ENCODE measurements at regions not wholly inside any gene's neighbourhood (a gene's known extent, or its start where the extent isn't known, plus 50 kb on each side); places are given as distances from the start of the nearest gene placed in this dataset.

DNA sequence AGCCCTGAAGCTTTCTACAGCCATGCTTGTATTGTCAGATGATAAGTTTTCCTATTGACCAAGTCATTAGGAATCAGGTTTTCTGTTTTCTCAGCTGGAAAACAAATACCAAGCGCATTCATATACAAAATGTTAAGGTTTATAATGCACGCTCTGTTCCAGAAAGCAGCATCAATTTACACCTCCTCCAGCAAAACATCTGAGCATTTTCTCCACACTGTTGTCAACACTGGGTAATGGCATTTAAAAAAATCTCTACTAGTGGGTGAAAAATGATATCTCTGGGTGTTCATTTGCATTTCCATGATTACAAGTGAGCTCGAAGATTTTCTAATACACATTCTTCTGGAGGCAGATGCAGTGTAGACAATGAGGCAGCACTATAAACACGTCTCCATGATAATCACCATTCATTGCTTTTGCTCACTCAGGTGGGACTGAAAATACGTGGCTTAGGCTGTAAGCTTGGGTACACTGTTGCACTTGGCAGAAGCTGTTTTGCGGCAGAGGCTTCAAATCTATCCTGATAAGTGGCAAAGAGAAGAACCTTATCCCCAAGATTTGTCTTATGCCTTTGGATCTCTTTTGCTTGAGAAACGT lies 114.8 kb upstream of the PLPP4 start:
- no CpG with 5 or more reads among the region's 7 CpGs for WGBS, 2 donors (ENCODE audit: extremely low coverage in 2 of 2, insufficient read length in 2 of 2, insufficient replicate concordance in 1 of 2)
- Histone ChIP-seq H3K79me1 (ENCODE audit: low read depth, low read length) (no peaks in the 10 kb centered on the region), H3K4me1 (ENCODE audit: control insufficient read depth in 2 of 2, insufficient read depth in 1 of 2, low read depth in 1 of 2, low read length in 2 of 2) (no peaks in the 10 kb centered on the region), H3K9ac (ENCODE audit: low read depth, low read length, poor library complexity) (no peak overlapping the region), H3K4me2 (ENCODE audit: insufficient read depth, low read length, poor library complexity, severe bottlenecking) (no peak overlapping the region), H4K8ac (ENCODE audit: low read depth, low read length) (no peak overlapping the region), H3K9me3 (replicated peaks in 1 of 2; ENCODE audit: control insufficient read depth in 2 of 2, insufficient read depth in 1 of 2, low read depth in 1 of 2, low read length in 2 of 2) (no peaks in the 10 kb centered on the region), H3K14ac (ENCODE audit: low read length) (no peak overlapping the region), H2BK12ac (ENCODE audit: low read length) (no peak overlapping the region), H3K18ac (ENCODE audit: low read length) (no peak overlapping the region), H3K27ac (replicated peaks; ENCODE audit: low read length) (no peak overlapping the region), H3K4me3 (ENCODE audit: low read length in 2 of 2) (no peak overlapping the region), H2AK5ac (ENCODE audit: low read depth, low read length) (no peak overlapping the region), H4K91ac (ENCODE audit: low read depth, low read length, poor library complexity) (no peak overlapping the region), H2BK15ac (ENCODE audit: low read length) (no peak overlapping the region), H3K27me3 (ENCODE audit: control insufficient read depth in 3 of 3, insufficient read depth in 3 of 3, low read depth in 1 of 3, low read length in 3 of 3) (no peaks in the 10 kb centered on the region), H3K23ac (ENCODE audit: low read depth, low read length, poor library complexity) (no peak overlapping the region), H2BK120ac (ENCODE audit: low read depth, low read length) (no peak overlapping the region), H3K4ac (ENCODE audit: low read length) (no peak overlapping the region), H2AFZ (ENCODE audit: low read length) (no peak overlapping the region), H3K36me3 (replicated peaks in 1 of 2; ENCODE audit: control insufficient read depth in 2 of 2, insufficient read depth in 2 of 2, low read length in 2 of 2) (no peaks in the 10 kb centered on the region), H2BK5ac (ENCODE audit: low read length) (no peak overlapping the region)
- DNase-seq (ENCODE audit: low spot score): no peak

DNA sequence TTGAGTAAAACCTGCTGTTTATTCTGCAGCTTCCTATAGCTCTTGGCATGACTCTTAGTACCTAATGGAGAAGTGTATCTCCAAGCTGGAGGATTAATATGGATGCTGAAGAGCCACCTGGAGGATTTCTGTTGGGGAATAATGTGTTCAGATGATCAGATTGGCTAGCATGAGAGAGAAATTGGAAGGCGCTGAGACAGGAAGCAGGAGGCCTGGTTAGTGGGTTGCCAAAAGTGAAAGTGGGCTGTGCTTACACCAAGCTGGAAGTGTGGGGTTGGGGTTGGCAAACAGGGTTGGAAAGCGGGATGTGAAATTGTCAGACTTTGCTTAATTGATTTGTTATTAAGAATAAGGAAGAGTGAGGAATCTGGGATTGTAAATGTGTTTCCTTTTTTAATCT lies 111.8 kb upstream of the PLPP4 start:
- H3K79me1 ChIP-seq (ENCODE audit: low read depth, low read length): no peaks in the 10 kb centered on the region
- no peak overlapping the region for H3K4me3 ChIP-seq (ENCODE audit: low read length in 2 of 2)
- DNase-seq (ENCODE audit: low spot score): no peak
- H3K18ac ChIP-seq (ENCODE audit: low read length): no peak overlapping the region
- no peak overlapping the region for H2BK5ac ChIP-seq (ENCODE audit: low read length)
- no peak overlapping the region for H3K23ac ChIP-seq (ENCODE audit: low read depth, low read length, poor library complexity)
- no peak overlapping the region for H2AFZ ChIP-seq (ENCODE audit: low read length)
- H4K8ac ChIP-seq (ENCODE audit: low read depth, low read length): no peak overlapping the region
- H2BK15ac ChIP-seq (ENCODE audit: low read length): no peak overlapping the region
- no peak overlapping the region for H2BK12ac ChIP-seq (ENCODE audit: low read length)
- H3K9me3 ChIP-seq (replicated peaks in 1 of 2; ENCODE audit: control insufficient read depth in 2 of 2, insufficient read depth in 1 of 2, low read depth in 1 of 2, low read length in 2 of 2): peaks cover 0 to 2% of the 10 kb centered on the region in 2 donors
- no peak overlapping the region for H3K14ac ChIP-seq (ENCODE audit: low read length)
- WGBS, 2 donors (ENCODE audit: extremely low coverage in 2 of 2, insufficient read length in 2 of 2, insufficient replicate concordance in 1 of 2): no CpG with 5 or more reads among the region's 2 CpGs
- H3K36me3 ChIP-seq (replicated peaks in 1 of 2; ENCODE audit: control insufficient read depth in 2 of 2, insufficient read depth in 2 of 2, low read length in 2 of 2): no peaks in the 10 kb centered on the region
- no peak overlapping the region for H3K4ac ChIP-seq (ENCODE audit: low read length)
- no peak overlapping the region for H4K91ac ChIP-seq (ENCODE audit: low read depth, low read length, poor library complexity)
- no peak overlapping the region for H3K9ac ChIP-seq (ENCODE audit: low read depth, low read length, poor library complexity)
- no peak overlapping the region for H2BK120ac ChIP-seq (ENCODE audit: low read depth, low read length)
- no peaks in the 10 kb centered on the region for H3K27me3 ChIP-seq (ENCODE audit: control insufficient read depth in 3 of 3, insufficient read depth in 3 of 3, low read depth in 1 of 3, low read length in 3 of 3)
- H3K4me2 ChIP-seq (ENCODE audit: insufficient read depth, low read length, poor library complexity, severe bottlenecking): no peak overlapping the region
- H2AK5ac ChIP-seq (ENCODE audit: low read depth, low read length): no peak overlapping the region
- H3K4me1 ChIP-seq (ENCODE audit: control insufficient read depth in 2 of 2, insufficient read depth in 1 of 2, low read depth in 1 of 2, low read length in 2 of 2): no peaks in the 10 kb centered on the region
- no peak overlapping the region for H3K27ac ChIP-seq (replicated peaks; ENCODE audit: low read length)

DNA sequence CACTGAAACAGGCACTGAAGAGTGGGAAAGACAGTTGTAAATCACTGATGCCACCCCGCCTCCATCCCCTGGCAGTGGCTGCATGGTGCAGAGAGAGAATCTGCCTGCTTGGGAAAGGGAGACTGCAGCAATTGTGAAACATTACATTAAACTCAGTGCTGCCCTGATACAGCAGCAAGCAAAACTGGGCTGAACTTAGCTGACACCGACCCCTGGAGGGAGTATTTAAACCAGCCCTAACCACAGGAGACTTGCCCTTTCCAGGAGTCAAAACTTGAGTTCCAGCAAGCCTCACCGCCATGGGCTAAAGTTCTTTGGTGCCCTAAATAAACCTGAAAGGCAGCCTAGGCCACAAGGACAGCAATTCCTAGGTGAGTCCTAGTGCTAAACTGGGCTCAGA lies 109.4 kb upstream of the PLPP4 start:
- no CpG with 5 or more reads among the region's 3 CpGs for WGBS, 2 donors (ENCODE audit: extremely low coverage in 2 of 2, insufficient read length in 2 of 2, insufficient replicate concordance in 1 of 2)
- Histone ChIP-seq H2BK15ac (ENCODE audit: low read length) (no peak overlapping the region), H2BK5ac (ENCODE audit: low read length) (no peak overlapping the region), H3K27me3 (ENCODE audit: control insufficient read depth in 3 of 3, insufficient read depth in 3 of 3, low read depth in 1 of 3, low read length in 3 of 3) (no peaks in the 10 kb centered on the region), H3K4me2 (ENCODE audit: insufficient read depth, low read length, poor library complexity, severe bottlenecking) (no peak overlapping the region), H3K4ac (ENCODE audit: low read length) (no peak overlapping the region), H3K9me3 (replicated peaks in 1 of 2; ENCODE audit: control insufficient read depth in 2 of 2, insufficient read depth in 1 of 2, low read depth in 1 of 2, low read length in 2 of 2) (peaks cover 0 to 2% of the 10 kb centered on the region in 2 donors), H3K4me1 (ENCODE audit: control insufficient read depth in 2 of 2, insufficient read depth in 1 of 2, low read depth in 1 of 2, low read length in 2 of 2) (no peaks in the 10 kb centered on the region), H3K36me3 (replicated peaks in 1 of 2; ENCODE audit: control insufficient read depth in 2 of 2, insufficient read depth in 2 of 2, low read length in 2 of 2) (no peaks in the 10 kb centered on the region), H3K23ac (ENCODE audit: low read depth, low read length, poor library complexity) (no peak overlapping the region), H2BK12ac (ENCODE audit: low read length) (no peak overlapping the region), H3K4me3 (ENCODE audit: low read length in 2 of 2) (no peak overlapping the region), H3K79me1 (ENCODE audit: low read depth, low read length) (no peaks in the 10 kb centered on the region), H3K27ac (replicated peaks; ENCODE audit: low read length) (no peak overlapping the region), H3K9ac (ENCODE audit: low read depth, low read length, poor library complexity) (no peak overlapping the region), H3K14ac (ENCODE audit: low read length) (no peak overlapping the region), H2BK120ac (ENCODE audit: low read depth, low read length) (no peak overlapping the region), H3K18ac (ENCODE audit: low read length) (no peak overlapping the region), H4K8ac (ENCODE audit: low read depth, low read length) (no peak overlapping the region), H2AK5ac (ENCODE audit: low read depth, low read length) (no peak overlapping the region), H4K91ac (ENCODE audit: low read depth, low read length, poor library complexity) (no peak overlapping the region), H2AFZ (ENCODE audit: low read length) (no peak overlapping the region)
- no peak for DNase-seq (ENCODE audit: low spot score)

DNA sequence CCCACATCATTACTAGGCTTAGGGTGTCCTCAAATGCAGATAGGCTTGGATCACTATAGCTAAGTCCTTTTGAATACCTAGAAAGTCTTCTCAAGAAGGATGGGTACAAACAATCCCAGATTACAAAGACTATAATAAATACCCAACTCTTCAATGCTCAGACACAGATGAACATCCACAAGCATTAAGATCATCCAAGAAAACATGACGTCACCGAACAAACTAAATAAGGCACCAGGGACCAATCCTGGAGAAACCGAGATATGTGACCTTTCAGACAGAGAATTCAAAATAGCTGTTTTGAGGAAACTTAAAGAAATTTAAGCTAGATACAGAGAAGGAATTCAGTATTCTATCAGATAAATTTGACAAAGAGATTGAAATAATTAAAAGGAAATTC lies 108.0 kb upstream of the PLPP4 start:
- Histone ChIP-seq H3K36me3 (replicated peaks in 1 of 2; ENCODE audit: control insufficient read depth in 2 of 2, insufficient read depth in 2 of 2, low read length in 2 of 2) (no peaks in the 10 kb centered on the region), H3K23ac (ENCODE audit: low read depth, low read length, poor library complexity) (no peak overlapping the region), H3K27ac (replicated peaks; ENCODE audit: low read length) (no peak overlapping the region), H2BK5ac (ENCODE audit: low read length) (no peak overlapping the region), H2BK12ac (ENCODE audit: low read length) (no peak overlapping the region), H2BK15ac (ENCODE audit: low read length) (no peak overlapping the region), H4K8ac (ENCODE audit: low read depth, low read length) (no peak overlapping the region), H3K18ac (ENCODE audit: low read length) (no peak overlapping the region), H3K79me1 (ENCODE audit: low read depth, low read length) (no peaks in the 10 kb centered on the region), H2AK5ac (ENCODE audit: low read depth, low read length) (no peak overlapping the region), H3K4ac (ENCODE audit: low read length) (no peak overlapping the region), H3K14ac (ENCODE audit: low read length) (no peak overlapping the region), H3K4me1 (ENCODE audit: control insufficient read depth in 2 of 2, insufficient read depth in 1 of 2, low read depth in 1 of 2, low read length in 2 of 2) (no peaks in the 10 kb centered on the region), H3K9ac (ENCODE audit: low read depth, low read length, poor library complexity) (no peak overlapping the region), H4K91ac (ENCODE audit: low read depth, low read length, poor library complexity) (no peak overlapping the region), H3K4me2 (ENCODE audit: insufficient read depth, low read length, poor library complexity, severe bottlenecking) (no peak overlapping the region), H2BK120ac (ENCODE audit: low read depth, low read length) (no peak overlapping the region), H3K27me3 (ENCODE audit: control insufficient read depth in 3 of 3, insufficient read depth in 3 of 3, low read depth in 1 of 3, low read length in 3 of 3) (no peaks in the 10 kb centered on the region), H3K9me3 (replicated peaks in 1 of 2; ENCODE audit: control insufficient read depth in 2 of 2, insufficient read depth in 1 of 2, low read depth in 1 of 2, low read length in 2 of 2) (peaks cover 0 to 2% of the 10 kb centered on the region in 2 donors), H3K4me3 (ENCODE audit: low read length in 2 of 2) (no peak overlapping the region), H2AFZ (ENCODE audit: low read length) (no peak overlapping the region)
- no peak for DNase-seq (ENCODE audit: low spot score)
- WGBS, 2 donors (ENCODE audit: extremely low coverage in 2 of 2, insufficient read length in 2 of 2, insufficient replicate concordance in 1 of 2): no CpG with 5 or more reads among the region's 3 CpGs
